Loucy (cell line): ENCODE measurements at regions not wholly inside any gene's neighbourhood (a gene's known extent, or its start where the extent isn't known, plus 50 kb on each side); places are given as distances from the start of the nearest gene placed in this dataset.
A peak's percentile ranks its signal among the peaks of the same experiment; 100 is the strongest.

Experiments
- H2AFZ ChIP-seq: fragments of 200-600 bp; sonication (generic); 2 replicates; pipeline ENCODE4 v1.6.0; 2016; ENCODE audit warnings: antibody characterized with exemption, mild to moderate bottlenecking, low read length, moderate library complexity
- H3F3A ChIP-seq: fragments of 200-600 bp; 2 replicates; pipeline ENCODE4 v1.6.0; 2016; ENCODE audit warnings: antibody characterized with exemption, low read depth, mild to moderate bottlenecking
- H3K27me3 ChIP-seq: fragments of 200-600 bp; sonication (generic); 2 replicates; pipeline ENCODE4 v1.6.1; 2014; ENCODE audit warnings: low read length, mild to moderate bottlenecking; ENCODE audit not compliant: insufficient read depth, poor library complexity, severe bottlenecking
- H3K36me3 ChIP-seq: fragments of 200-600 bp; sonication (generic); 2 replicates; pipeline ENCODE4 v1.6.1; 2016; ENCODE audit warnings: low read length; ENCODE audit not compliant: insufficient read depth
- H3K4me1 ChIP-seq: fragments of 200-600 bp; sonication (generic); 2 replicates; pipeline ENCODE4 v1.5.1; 2014; ENCODE audit warnings: low read length, mild to moderate bottlenecking; ENCODE audit not compliant: insufficient read depth, poor library complexity, severe bottlenecking
- H3K4me2 ChIP-seq: fragments of 200-600 bp; sonication (generic); 2 replicates; pipeline ENCODE4 v1.6.0; 2014; ENCODE audit warnings: antibody characterized with exemption, low read length, low read depth, mild to moderate bottlenecking; ENCODE audit not compliant: poor library complexity, severe bottlenecking
- H3K4me3 ChIP-seq: fragments of 200-600 bp; sonication (generic); 2 replicates; pipeline ENCODE4 v1.5.1; 2014; ENCODE audit warnings: low read length, mild to moderate bottlenecking, mixed read lengths; ENCODE audit not compliant: poor library complexity, severe bottlenecking
- H3K79me2 ChIP-seq: fragments of 200-600 bp; sonication (generic); 2 replicates; pipeline ENCODE4 v1.6.1; 2014; ENCODE audit warnings: low read length; ENCODE audit not compliant: insufficient read depth
- H3K9ac ChIP-seq: fragments of 200-600 bp; sonication (generic); 2 replicates; pipeline ENCODE4 v1.6.0; 2014; ENCODE audit warnings: mild to moderate bottlenecking, low read depth, low read length, moderate library complexity; ENCODE audit not compliant: poor library complexity, severe bottlenecking
- H3K9me2 ChIP-seq: fragments of 200-600 bp; sonication (generic); replicated peaks from 2 replicates; pipeline ENCODE4 v1.6.1; 2016; ENCODE audit warnings: low read depth, low read length, mixed read lengths
- H3K9me3 ChIP-seq: fragments of 200-600 bp; sonication (generic); 2 replicates; pipeline ENCODE4 v1.6.1; 2014; ENCODE audit warnings: mild to moderate bottlenecking, antibody characterized with exemption, low read length, low read depth; ENCODE audit not compliant: insufficient read depth
- H4K20me1 ChIP-seq: fragments of 200-600 bp; sonication (generic); 2 replicates; pipeline ENCODE4 v1.6.0; 2014; ENCODE audit warnings: antibody characterized with exemption, low read length, mild to moderate bottlenecking; ENCODE audit not compliant: insufficient read depth, poor library complexity, severe bottlenecking
- CTCF ChIP-seq: fragments of 200-600 bp; sonication (generic); conservative IDR thresholded peaks from 2 replicates; pipeline ENCODE4 v1.5.1; 2014; ENCODE audit warnings: mild to moderate bottlenecking, antibody characterized with exemption, low read length
- EZH2phosphoT487 ChIP-seq: fragments of 200-600 bp; IDR thresholded peaks from 2 replicates; pipeline ENCODE4 v1.6.1; 2018; ENCODE audit warnings: antibody characterized with exemption, mild to moderate bottlenecking, moderate library complexity, borderline replicate concordance

GRCh38 chr13:73794755-73795154 is 339.4 kb downstream of the KLF12 start:
- no peaks in the 10 kb centered on the region for H4K20me1 ChIP-seq
- no peak overlapping the region for H3K9ac ChIP-seq
- H3K79me2 ChIP-seq: no peaks in the 10 kb centered on the region
- no peaks in the 10 kb centered on the region for H3K9me3 ChIP-seq
- H3K27me3 ChIP-seq: no peaks in the 10 kb centered on the region
- peaks cover 22% of the 10 kb centered on the region for H3K4me1 ChIP-seq
- H3K36me3 ChIP-seq: no peaks in the 10 kb centered on the region; the same call in 1 of the 2 replicates
- H2AFZ ChIP-seq: no peak overlapping the region
- H3K9me2 ChIP-seq: no peaks in the 10 kb centered on the region
- TF ChIP-seq EZH2phosphoT487 (no peak), CTCF (no peak)
- no peak overlapping the region for H3K4me2 ChIP-seq
- H3F3A ChIP-seq: no peaks in the 10 kb centered on the region
- H3K4me3 ChIP-seq: no peak overlapping the region

DNA sequence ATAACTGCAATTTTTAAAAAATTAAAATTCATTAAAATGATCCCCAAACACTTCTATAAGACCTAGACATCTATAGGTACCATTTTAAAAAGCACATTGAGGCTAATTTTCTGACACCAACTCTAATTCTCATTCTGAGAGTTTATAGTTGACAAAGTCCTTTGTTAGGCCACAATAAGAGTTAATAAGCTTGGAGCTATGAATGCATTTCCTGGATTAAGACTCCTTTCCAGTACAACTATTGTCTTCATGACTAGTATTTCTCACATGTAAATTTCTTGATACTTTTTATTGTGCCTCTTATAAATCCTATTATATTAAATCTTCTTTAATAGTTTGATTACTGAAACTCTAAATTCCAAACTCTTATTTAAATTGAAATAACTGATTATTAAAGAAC is 340.8 kb downstream of the KLF12 start:
- TF ChIP-seq CTCF (no peak), EZH2phosphoT487 (no peak)
- Histone ChIP-seq H3K9ac (no peak overlapping the region), H3K36me3 (no peaks in the 10 kb centered on the region)

DNA sequence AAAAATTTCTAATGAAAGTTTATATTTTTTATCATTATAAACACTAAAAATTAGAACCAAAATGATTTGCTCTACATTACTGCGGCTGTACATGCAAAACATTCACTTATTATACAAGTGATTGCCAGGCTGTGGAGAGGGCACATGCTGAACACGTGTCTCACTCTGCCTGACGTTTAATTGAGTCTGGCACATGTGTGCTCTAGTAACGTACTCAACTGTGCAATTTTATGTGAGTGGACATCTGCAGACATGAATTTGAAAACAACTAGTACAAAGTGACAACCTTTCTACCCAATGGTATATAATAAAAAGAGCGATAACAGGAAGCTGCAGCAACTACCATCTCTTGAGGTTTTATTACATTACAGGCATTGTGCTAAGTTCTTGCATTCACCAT is 341.4 kb downstream of the KLF12 start:
- no peak overlapping the region for H2AFZ ChIP-seq
- peaks cover 22% of the 10 kb centered on the region for H3K4me1 ChIP-seq
- H3K36me3 ChIP-seq: no peaks in the 10 kb centered on the region
- H3K4me2 ChIP-seq: peak overlapping the region; percentile 3
- H3K9me2 ChIP-seq: no peaks in the 10 kb centered on the region
- no peak overlapping the region for H3K4me3 ChIP-seq
- no peaks in the 10 kb centered on the region for H3F3A ChIP-seq
- no peaks in the 10 kb centered on the region for H4K20me1 ChIP-seq
- H3K9me3 ChIP-seq: no peaks in the 10 kb centered on the region
- no peaks in the 10 kb centered on the region for H3K79me2 ChIP-seq
- no peak overlapping the region for H3K9ac ChIP-seq
- TF ChIP-seq EZH2phosphoT487 (no peak), CTCF (no peak)
- no peaks in the 10 kb centered on the region for H3K27me3 ChIP-seq

More for the DNA sequence above, 340.8 kb downstream of the KLF12 start:
- H3K4me1 ChIP-seq: peaks cover 22% of the 10 kb centered on the region
- H3K4me3 ChIP-seq: no peak overlapping the region
- no peaks in the 10 kb centered on the region for H3K9me3 ChIP-seq
- no peaks in the 10 kb centered on the region for H3K27me3 ChIP-seq
- peak overlapping the region; percentile 3 for H3K4me2 ChIP-seq
- H4K20me1 ChIP-seq: no peaks in the 10 kb centered on the region
- no peaks in the 10 kb centered on the region for H3K9me2 ChIP-seq
- H3F3A ChIP-seq: no peaks in the 10 kb centered on the region
- no peak overlapping the region for H2AFZ ChIP-seq
- no peaks in the 10 kb centered on the region for H3K79me2 ChIP-seq
